ENCODE measurements at regions not wholly inside any gene's neighbourhood (a gene's known extent, or its start where the extent isn't known, plus 50 kb on each side); places are given as distances from the start of the nearest gene placed in this dataset. TPM values are rescaled to one million over a fixed set of nuclear protein-coding genes. Genes with fewer than 3 reads are reported as not detected.

DNA sequence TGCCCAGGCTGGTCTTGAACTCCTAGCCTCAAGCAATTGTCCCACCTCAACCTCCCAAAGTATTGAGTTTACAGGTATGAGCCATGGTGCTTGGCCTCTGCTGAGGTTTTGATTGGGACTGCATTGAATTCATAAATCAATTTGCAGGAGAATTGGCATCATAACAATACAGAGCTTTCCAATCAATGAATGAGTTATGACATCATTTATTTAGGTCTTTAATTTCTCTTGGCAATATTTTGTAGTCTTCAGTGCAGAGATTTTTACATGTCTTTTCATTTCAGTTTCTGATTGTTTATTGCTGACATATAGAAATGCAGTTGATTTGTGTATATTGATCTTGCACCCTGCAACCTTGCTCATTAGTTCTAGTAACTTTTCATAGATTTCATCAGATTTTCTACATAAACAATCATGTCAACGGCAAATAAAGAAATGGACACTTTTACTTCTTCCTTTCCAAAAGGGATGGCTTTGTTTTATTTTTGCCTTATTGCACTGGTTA, 119.9 kb downstream of the TFCP2L1 start (continued):
- TF ChIP-seq, protein P1, sequence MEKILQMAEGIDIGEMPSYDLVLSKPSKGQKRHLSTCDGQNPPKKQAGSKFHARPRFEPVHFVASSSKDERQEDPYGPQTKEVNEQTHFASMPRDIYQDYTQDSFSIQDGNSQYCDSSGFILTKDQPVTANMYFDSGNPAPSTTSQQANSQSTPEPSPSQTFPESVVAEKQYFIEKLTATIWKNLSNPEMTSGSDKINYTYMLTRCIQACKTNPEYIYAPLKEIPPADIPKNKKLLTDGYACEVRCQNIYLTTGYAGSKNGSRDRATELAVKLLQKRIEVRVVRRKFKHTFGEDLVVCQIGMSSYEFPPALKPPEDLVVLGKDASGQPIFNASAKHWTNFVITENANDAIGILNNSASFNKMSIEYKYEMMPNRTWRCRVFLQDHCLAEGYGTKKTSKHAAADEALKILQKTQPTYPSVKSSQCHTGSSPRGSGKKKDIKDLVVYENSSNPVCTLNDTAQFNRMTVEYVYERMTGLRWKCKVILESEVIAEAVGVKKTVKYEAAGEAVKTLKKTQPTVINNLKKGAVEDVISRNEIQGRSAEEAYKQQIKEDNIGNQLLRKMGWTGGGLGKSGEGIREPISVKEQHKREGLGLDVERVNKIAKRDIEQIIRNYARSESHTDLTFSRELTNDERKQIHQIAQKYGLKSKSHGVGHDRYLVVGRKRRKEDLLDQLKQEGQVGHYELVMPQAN (conservative IDR thresholded peaks at IDR 0.05): no peak
- TF ChIP-seq HCFC1 (IDR thresholded peaks at IDR 0.05; ENCODE audit: low read length) (no peak), RAD21 (IDR thresholded peaks at IDR 0.05; ENCODE audit: insufficient read depth, low read depth, low read length) (no peak), SRF (IDR thresholded peaks at IDR 0.05; ENCODE audit: low read depth in 2 of 2, low read length in 2 of 2) (no peak)

Small RNA genes lying in the stretch of these regions (small RNA-seq; reads per million reads assigned to genes)
- not detected for gene RF00019
